SK-N-MC (cell line): ENCODE measurements at regions not wholly inside any gene's neighbourhood (a gene's known extent, or its start where the extent isn't known, plus 50 kb on each side); places are given as distances from the start of the nearest gene placed in this dataset.

Source experiments
- DNase-seq: peaks from one replicate; pipeline ENCODE4 v3.0.0-alpha.2; 2011; ENCODE audit warnings: low read depth, low spot score
- H3K27ac ChIP-seq: fragments of 200-600 bp; sonication (generic); 2 replicates; pipeline ENCODE4 v1.5.1; 2016; ENCODE audit warnings: mixed run types
- H3K36me3 ChIP-seq: fragments of 200-600 bp; sonication (generic); 2 replicates; pipeline ENCODE4 v1.6.1; 2017; ENCODE audit warnings: antibody characterized with exemption, low read length, mixed read lengths; ENCODE audit not compliant: insufficient read depth
- H3K4me3 ChIP-seq: fragments of 200-600 bp; sonication (generic); 2 replicates; pipeline ENCODE4 v1.5.1; 2016
- H3K9ac ChIP-seq: fragments of 200-600 bp; sonication (generic); 2 replicates; pipeline ENCODE4 v1.8.0; 2017; ENCODE audit warnings: mixed run types, mixed read lengths; ENCODE audit not compliant: insufficient read length
- H3K9me3 ChIP-seq: fragments of 200-600 bp; sonication (generic); 2 replicates; pipeline ENCODE4 v1.6.1; 2017; ENCODE audit warnings: low read depth, mild to moderate bottlenecking, antibody characterized with exemption, low read length, moderate library complexity, mixed read lengths
- EZH2 ChIP-seq: fragments of 200-600 bp; sonication (generic); IDR thresholded peaks from one replicate; pipeline ENCODE4 v1.6.1; 2017; ENCODE audit warnings: antibody characterized with exemption
- FOXP2 ChIP-seq: optimal IDR thresholded peaks from 2 replicates; pipeline ENCODE3; 2011; ENCODE audit warnings: mild to moderate bottlenecking, moderate library complexity; ENCODE audit not compliant: insufficient read depth; ENCODE audit errors: extremely low read length, control extremely low read depth
- POLR2AphosphoS5 ChIP-seq: IDR thresholded peaks from 2 replicates; pipeline ENCODE4 v1.6.1; 2012; ENCODE audit warnings: mild to moderate bottlenecking, low read depth, low read length, borderline replicate concordance

- H3K4me3 ChIP-seq = no peak overlapping the region
- no peak overlapping the region for H3K9ac ChIP-seq
- no peaks in the 10 kb centered on the region for H3K9me3 ChIP-seq
- H3K36me3 ChIP-seq = no peaks in the 10 kb centered on the region
- no peak for DNase-seq
- TF ChIP-seq EZH2 = no peak
- no peak for TF ChIP-seq POLR2AphosphoS5
- TF ChIP-seq FOXP2 = no peak
- no peak overlapping the region for H3K27ac ChIP-seq
Measured at GRCh38 chr2:41234093-41234492, 782.2 kb upstream of the SLC8A1 start.

GRCh38 chr2:41241325-41242000 is 789.6 kb upstream of the SLC8A1 start:
- H3K36me3 ChIP-seq = no peaks in the 10 kb centered on the region
- no peak overlapping the region for H3K9ac ChIP-seq
- no peak for DNase-seq

DNA sequence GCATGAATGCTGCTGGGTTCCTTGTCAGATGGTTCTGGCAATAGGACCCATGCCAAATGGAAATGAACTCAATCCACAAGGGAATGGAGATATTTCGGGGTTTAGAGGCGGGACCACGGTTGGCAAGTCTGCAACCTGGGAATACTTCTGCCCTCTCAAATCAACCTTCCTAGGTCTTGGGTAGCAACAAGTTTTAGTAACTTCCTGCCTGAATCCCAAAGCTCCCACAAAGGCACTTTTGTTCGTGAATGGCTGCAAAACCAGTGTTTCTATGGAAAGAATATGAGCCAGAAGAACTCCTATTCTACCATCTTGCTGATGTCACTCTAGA is 790.1 kb upstream of the SLC8A1 start:
- Histone ChIP-seq H3K4me3 (no peak overlapping the region), H3K27ac (no peak overlapping the region), H3K9ac (no peak overlapping the region), H3K9me3 (no peaks in the 10 kb centered on the region), H3K36me3 (no peaks in the 10 kb centered on the region)
- TF ChIP-seq EZH2 (no peak), POLR2AphosphoS5 (no peak), FOXP2 (no peak)
- DNase-seq = no peak

More at GRCh38 chr2:41241325-41242000, 789.6 kb upstream of the SLC8A1 start:
- Histone ChIP-seq H3K4me3 (no peak overlapping the region), H3K9me3 (no peaks in the 10 kb centered on the region), H3K27ac (no peak overlapping the region)
- no peak for TF ChIP-seq POLR2AphosphoS5
- TF ChIP-seq FOXP2 = no peak
- no peak for TF ChIP-seq EZH2

GRCh38 chr2:41267929-41268659 is 779.7 kb upstream of the PKDCC start:
- H3K4me3 ChIP-seq = no peak overlapping the region
- H3K36me3 ChIP-seq = no peaks in the 10 kb centered on the region
- no peak overlapping the region for H3K27ac ChIP-seq
- TF ChIP-seq EZH2 (no peak), POLR2AphosphoS5 (no peak), FOXP2 (no peak)
- DNase-seq = no peak
- H3K9me3 ChIP-seq = no peaks in the 10 kb centered on the region
- H3K9ac ChIP-seq = no peak overlapping the region

GRCh38 chr2:41283079-41283775 is 764.6 kb upstream of the PKDCC start:
- Histone ChIP-seq H3K36me3 (no peaks in the 10 kb centered on the region), H3K9me3 (no peaks in the 10 kb centered on the region), H3K4me3 (no peak overlapping the region), H3K27ac (no peak overlapping the region), H3K9ac (no peak overlapping the region)
- DNase-seq = no peak
- no peak for TF ChIP-seq EZH2
- TF ChIP-seq FOXP2 = no peak
- no peak for TF ChIP-seq POLR2AphosphoS5

GRCh38 chr2:41293491-41293890 is 754.3 kb upstream of the PKDCC start:
- Histone ChIP-seq H3K36me3 (no peaks in the 10 kb centered on the region), H3K4me3 (no peak overlapping the region), H3K9ac (no peak overlapping the region), H3K27ac (no peak overlapping the region), H3K9me3 (no peaks in the 10 kb centered on the region)
- no peak for TF ChIP-seq EZH2
- TF ChIP-seq POLR2AphosphoS5 = no peak
- no peak for TF ChIP-seq FOXP2
- no peak for DNase-seq

DNA sequence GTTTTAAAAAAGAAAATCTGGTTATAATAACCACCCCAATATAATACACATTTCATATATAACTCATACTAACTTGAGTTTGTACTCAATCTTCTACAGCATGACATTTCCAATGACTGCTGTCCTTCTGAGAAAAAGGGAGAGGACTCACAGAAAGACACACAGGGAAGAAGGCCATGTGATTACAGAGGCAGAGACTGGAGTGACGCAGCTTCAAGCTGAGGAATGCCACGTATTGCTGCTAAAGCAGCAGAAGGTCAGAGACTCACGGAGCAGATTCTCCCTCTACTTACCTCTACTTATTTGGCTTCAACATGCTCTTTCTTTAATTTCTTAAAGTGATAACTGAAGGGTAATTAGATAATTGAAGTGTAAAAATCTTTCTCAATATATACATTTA is 753.5 kb upstream of the PKDCC start:
- no peak for TF ChIP-seq FOXP2
- H3K9me3 ChIP-seq = no peaks in the 10 kb centered on the region
- H3K9ac ChIP-seq = no peak overlapping the region
- H3K36me3 ChIP-seq = no peaks in the 10 kb centered on the region
- no peak overlapping the region for H3K4me3 ChIP-seq
- no peak overlapping the region for H3K27ac ChIP-seq
- no peak for DNase-seq

DNA sequence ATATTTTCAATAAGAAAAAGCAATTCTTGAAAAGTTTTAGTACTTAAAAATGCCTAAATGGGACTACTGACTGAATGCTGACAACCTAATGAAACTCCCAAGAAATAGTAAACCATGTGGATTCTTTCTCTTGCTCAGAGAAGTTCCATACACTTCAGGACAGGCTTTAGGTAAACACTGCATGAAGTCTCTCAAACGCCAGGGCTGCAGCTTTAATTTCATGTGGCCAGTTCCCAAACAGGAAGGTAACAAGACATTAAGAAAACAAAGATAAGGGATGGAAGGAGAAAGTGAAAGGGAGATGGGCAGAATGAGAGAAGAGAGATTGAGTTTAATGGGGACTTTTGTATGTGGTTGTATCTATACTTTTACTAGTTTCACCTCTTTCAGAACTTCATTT is 734.7 kb upstream of the PKDCC start:
- no peak overlapping the region for H3K4me3 ChIP-seq

More for the DNA sequence above, 734.7 kb upstream of the PKDCC start:
- no peaks in the 10 kb centered on the region for H3K36me3 ChIP-seq
- TF ChIP-seq POLR2AphosphoS5 = no peak
- no peak for TF ChIP-seq EZH2
- TF ChIP-seq FOXP2 = no peak
- H3K9me3 ChIP-seq = no peaks in the 10 kb centered on the region
- H3K27ac ChIP-seq = no peak overlapping the region
- no peak for DNase-seq
- no peak overlapping the region for H3K9ac ChIP-seq
